GM21825 (cell line): ENCODE measurements at regions not wholly inside any gene's neighbourhood (a gene's known extent, or its start where the extent isn't known, plus 50 kb on each side); places are given as distances from the start of the nearest gene placed in this dataset.
"Not testable (repeated sequence)": the region's sequence is repeated elsewhere in the genome, so short reads cannot be mapped to it uniquely, and the experiment has no call there.

Experiments used
- ATAC-seq: cut with Tn5 transposase; IDR thresholded peaks from one replicate; pipeline ENCODE4 v1.9.1; 2021; ENCODE audit warnings: mild to moderate bottlenecking, moderate library complexity; ENCODE audit not compliant: unreplicated experiment

DNA sequence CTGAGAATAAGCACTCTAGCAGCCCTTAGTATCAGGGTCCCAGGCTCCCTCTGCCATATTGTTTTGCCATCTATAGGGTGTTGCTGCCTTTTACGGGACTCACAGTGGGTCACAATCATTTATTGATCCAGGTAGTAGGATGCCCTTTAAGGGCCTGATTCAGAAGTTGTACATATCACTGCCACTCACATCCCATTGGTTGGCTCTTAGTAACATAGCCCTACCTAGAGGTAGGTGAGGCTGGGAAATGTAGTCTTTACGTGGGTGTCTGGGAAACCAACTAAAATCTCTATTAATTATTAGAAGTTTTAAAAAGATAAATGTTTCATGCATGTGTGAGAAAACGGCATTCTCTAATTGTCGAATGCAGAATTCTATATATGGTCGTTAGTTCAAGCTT lies 78.8 kb upstream of the ATP5PO start:
- ATAC-seq = no peak

DNA sequence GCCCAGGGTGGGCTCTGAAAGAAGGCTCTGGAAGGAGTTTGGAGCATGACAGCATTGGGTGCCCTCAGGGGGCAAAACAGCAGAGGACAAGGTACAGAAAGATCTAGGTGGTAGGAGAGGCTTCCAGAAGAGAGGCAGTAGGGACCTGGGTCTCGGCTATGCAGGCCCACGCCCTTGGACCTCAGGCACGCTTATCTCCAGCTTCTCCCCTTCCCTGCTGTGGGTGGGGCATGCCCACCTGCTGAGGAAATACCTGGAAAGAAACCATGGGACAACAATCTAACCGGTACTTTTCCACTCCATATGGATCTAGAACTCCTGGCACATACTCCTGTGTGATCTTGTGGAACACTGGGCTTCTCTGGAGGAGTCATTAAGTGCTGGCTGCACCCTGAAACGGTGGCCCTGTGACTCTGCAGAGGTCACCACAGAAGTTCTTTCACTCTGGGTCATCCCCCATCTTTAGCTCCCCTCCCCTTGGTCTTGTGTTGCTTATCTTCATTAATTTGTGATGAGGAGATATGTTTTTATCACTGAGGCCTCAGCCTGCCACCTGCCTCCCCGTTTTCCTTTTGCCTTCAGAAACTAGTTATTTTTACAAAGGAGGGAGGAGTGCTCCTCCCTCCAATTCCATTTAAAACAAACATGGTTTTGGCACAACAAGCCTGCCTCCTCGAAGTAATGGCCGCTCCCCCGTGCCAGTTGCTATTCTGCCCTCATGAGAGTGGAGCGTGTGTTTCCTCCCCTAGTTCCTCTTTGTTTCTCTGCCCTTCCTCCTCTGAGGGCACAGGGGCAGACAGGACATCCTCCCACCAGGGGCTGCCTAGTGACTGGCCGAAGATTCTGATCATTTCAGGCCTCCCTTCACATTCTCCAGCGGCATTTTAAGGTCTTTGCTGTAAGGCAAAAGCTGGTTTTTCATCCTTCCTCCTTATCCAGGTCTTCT lies 78.0 kb upstream of the ATP5PO start:
- no peak for ATAC-seq

DNA sequence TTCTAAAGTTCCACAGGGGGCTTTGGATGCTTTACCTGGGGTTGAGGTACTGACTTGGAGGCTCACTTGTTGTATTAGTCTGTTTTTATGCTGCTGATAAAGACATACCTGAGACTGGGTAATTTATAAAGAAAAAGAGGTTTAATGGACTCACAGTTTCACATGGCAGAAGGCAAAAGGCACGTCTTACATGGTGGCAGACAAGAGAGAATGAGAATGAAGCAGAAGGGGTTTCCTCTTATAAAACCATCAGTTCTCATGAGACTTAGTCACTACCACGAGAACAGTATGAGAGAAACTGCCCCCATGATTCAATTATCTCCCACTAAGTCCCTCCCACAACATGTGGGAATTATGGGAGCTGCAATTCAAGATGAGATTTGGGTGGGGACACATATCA lies 76.8 kb upstream of the ATP5PO start:
- not testable (repeated sequence) for ATAC-seq

DNA sequence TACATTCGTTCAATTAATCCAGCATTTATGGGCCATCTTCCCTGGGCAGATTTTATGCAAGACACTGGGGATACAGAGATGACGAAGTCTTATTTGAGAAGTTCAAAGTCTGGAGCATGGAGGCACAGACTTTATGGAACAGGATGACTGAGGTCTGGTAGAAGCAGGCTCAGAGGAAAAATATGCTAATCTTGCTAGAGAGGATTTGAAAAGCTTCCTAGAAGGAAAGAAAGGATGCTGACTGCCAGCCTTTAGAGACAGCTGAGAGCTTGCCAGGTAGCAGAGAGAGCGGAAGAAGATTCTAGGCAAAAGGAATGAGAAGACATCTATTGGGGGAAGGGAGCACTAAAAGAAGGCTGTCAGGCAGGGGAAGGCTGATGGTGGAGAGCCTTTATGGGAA lies 75.5 kb upstream of the ATP5PO start:
- no peak for ATAC-seq

DNA sequence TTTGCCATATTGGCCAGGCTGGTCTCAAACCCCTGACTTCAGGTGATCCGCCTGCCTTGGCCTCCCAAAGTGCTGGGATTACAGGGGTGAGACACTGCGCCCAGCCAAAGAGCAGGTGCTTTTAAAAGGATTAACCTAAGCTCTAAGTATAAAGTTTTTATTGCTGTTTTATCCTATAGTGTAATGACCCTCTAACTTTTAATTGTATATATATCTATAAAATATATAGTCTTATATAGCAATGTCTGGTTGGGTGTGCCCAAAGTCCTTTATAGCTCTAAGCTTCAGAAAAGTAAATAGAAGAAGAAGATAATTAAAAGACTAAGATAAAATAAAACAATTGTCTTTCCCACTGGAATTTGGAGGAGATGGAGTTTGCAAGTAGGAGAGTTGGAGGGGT lies 73.8 kb upstream of the ATP5PO start:
- no peak for ATAC-seq

DNA sequence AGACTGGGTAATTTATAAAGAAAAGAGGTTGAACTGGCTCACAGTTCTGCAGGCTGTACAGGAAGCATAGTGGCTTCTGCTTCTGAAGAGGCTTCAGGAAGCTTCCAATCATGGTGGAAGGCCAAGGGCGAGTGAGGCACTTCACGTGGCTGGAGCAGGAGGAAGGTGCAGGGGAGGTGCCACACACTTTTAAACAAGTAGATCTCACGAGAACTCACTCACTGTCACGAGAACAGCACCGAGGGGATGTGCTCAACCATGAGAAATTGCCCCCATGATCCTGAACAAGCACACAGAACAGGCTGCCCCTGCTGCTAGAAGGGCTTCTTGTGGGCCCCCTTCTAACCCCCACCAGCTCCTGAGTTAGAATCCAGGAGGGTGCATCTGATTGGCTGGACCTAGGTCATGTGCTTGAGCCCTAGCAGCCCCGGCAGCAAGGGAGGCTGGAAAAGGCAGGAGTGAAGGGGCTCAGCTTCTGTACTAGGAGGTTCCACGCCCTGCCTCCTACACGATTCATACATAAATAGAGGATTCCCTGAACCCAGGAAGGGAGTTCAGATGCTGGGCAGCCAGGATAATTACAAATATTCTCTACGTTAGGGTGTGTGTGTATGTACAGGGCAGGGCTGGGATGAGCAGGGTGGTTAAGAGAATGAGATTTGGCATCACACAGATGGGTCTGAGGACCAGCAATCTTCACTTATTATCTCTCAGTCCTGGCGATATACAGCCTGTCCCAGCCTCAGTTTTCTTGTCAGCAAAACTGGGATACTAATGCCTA lies 72.8 kb upstream of the ATP5PO start:
- no peak for ATAC-seq

DNA sequence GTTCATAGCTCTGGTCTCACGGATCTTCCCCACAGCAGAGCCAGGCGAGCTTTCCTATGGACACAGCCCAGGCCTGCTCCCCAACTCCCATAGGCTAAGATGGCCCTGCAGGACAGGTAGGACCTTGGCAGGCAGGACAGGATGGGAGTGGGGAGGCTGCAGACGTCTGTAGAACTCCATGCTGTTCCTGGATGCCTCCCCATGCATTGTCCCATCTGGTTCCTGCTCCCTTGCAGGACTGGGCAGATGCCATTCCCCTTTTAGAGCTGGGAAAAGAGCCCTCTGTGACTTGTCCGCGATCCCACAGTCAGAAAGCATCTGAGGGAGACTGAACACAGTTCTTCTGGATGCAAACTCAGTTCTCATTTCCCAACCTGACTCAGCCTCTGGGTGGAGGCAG lies 71.9 kb upstream of the ATP5PO start:
- no peak for ATAC-seq

DNA sequence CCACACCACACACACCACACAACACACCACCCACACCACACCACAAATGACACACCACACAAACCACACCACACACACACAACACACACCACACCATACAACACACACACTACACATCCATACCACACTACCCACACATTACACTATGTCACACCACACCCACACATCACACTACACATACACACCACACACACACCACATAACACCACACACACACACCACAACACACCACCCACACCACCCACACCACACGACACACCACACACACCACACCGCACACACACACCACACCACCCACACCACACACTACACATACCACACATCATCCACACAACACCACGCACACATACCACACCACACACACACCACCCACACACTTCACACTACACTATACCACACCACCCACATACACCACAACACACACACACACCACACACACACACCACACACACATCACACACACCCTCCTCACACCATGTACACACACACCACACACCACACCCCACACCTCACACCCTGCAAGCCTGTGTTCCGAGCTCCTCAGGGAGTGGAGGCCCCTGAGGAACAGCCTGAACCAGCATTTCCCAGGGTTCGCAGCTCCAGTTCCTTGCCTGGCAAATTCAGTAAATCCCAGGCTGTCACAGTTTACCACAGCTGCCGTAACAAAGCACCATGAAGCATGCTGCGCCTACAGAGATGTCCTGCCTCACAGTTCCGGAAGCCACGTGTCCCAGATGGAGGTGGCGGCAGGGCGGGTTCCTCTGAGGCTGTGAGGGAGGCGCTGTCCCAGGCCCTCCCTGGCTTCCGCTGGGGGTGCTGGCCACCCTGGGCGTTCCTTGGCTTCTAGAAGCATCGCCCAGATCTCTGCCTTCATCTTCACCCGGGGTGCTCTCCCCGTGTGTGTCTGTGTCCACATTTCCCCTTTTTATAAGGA lies 69.8 kb upstream of the ATP5PO start:
- no peak for ATAC-seq

DNA sequence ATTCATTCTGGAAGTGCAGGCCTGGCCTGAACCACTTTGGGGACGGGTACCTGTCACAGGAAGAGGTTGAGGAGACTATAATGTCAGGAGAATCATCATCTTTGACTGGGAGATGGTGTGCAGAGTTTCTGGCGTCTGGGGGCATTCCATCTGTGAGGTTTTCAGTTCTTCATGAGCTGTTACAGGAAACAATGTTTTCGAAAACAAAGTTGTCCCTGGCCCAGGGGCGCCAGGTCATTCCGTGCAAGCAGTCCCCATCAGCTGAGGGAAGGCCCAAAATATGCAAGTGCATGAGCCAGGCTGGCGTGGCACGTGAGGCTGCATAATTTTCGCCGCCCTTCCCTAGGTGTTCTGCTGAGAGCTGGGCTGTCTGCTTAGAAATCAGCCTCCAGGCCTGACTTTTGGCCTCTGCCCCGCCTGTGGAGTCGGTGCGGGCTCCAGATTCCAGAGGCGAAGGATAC lies 68.4 kb upstream of the ATP5PO start:
- ATAC-seq = no peak

DNA sequence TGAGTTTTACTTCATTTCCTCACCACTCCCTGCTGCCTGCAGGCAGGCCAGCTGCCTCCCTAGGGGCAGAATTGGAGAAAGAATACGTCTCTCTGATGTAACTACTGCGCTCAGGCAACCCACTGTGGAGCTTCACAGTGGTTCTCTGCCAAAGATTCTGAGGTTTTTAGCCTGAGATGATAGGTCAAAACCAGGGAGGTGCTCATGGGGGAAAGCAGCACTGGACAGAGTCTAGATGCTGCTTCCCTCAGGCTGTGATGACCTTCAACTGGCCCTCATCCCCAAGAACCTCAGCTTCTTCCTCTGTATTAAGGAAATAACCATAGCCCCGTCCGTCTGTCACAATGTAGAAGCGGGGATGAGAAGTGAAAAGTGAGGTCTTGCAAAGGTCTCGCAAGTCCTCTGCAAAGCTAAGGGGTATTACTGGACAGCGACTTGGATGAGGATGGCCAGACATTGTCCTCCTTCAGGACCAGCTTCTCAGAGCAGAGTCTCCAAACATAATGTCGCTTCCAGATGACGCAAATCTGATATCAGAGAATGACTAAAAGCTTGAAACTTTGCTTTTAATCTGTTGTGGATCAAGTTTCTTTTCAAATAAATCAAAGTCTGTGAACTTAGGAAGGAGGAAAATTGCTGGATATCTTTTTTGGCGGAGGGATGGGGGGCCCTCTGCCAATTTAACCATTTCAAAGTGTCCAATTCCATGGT lies 65.9 kb upstream of the ATP5PO start:
- ATAC-seq = no peak

DNA sequence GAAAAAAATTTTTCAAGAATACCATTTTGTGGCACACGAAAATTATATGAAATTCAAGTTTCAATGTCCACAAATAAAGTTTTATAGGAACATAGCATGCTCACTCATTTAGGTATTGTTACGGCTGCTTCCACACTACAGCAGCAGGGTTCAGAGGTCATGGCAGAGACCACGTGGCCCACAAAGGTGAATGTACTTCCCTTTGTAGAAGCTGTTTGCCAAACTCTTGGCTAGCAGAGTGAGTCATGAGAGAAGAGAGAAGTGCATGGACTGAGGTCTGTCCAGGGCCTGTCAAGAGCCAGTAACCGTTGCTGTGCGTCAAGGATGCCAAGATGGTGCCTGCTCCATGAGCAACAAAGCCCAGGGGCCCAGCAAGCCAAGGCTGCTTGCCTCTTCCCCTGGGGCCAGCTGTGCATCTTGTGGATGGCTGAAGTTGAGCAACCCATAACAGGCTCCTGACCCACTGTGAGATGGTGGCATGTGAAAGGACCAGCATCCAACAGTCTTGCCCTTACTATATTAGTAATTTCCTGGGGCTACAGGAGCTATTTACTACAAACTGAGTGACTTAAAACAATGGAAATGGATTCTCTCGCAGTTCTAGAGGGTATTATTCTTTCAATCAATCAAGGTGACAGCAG lies 64.8 kb upstream of the ATP5PO start:
- ATAC-seq = no peak

DNA sequence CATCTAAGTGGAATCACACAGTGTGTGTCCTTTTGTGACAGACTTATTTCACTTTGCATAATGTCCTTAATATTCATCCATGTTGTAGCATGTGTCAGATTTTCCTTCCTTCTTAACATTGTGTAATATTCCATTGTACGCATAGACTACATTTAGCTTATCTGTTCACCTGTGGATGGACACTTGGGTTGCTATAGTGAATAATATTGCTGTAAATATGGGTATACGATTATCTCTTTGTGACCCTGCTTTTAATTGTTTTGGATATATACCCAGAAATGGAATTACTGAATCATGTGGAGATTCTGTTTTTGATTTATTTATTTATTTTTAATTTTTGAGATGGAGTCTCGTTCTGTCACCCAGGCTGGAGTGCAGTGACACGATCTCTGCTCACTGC lies 63.0 kb upstream of the ATP5PO start:
- no peak for ATAC-seq

DNA sequence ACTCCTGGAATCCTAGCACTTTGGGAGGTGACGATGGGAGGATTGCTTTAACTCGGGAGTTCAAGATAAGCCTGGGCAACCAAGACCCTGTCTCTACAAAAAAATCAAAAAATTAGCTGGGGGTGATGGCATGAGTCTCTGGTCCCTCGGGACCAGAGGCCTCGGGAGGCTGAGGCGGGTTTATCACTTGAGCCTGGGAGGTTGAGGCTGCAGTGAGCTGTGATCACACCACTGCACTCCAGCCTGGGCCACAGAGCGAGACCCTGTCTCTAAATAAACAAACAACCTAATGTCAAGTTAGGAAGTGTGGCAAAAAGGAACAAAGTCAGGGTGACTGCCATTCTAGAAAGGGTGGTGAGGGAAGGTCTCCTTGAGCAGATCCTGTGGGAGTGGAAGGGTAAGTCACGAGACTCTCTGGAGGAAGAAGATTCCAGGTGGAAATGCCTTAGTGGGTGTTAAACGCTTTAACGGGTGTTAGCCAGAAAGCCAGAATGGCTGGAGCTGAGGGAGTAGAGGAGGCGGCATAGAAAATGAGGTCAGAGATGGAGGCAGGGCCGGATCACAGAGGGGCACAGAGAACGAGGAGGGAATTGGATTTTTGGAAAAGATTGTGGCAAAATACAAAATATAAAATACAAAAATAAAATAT lies 62.2 kb upstream of the ATP5PO start:
- no peak for ATAC-seq

DNA sequence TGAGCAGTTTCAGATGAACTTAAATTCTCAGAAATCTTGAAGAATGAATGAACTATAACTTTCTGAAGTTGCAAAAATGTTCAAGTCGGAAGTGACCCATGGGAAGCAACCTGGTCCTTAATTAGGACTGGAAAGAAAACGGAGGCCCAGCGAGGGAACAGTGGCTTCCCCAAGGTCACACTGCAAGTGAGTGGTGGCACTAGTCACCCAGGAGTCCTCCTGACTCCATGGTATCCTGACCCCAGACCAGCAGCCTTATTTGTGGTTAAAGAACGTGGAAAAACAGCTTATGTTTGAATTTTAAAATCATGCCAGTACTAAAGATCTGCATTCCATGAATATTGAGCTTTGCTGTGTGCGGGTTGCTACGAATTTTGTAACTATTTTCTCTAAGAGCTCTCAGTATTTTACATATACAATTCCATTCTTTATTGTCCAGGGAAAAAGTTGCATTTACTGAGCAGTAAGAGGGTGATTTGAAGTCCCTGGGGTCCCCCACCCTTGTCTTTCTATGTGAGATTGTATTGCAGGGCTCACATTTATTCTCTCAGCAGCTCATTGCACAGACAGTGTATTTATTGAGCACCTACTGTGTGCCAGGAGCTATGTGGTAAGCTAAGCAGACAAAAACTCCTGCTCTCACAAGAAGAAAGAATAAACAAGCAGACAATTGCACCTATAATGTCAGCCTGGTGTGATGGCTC lies 61.6 kb upstream of the ATP5PO start:
- no peak for ATAC-seq

DNA sequence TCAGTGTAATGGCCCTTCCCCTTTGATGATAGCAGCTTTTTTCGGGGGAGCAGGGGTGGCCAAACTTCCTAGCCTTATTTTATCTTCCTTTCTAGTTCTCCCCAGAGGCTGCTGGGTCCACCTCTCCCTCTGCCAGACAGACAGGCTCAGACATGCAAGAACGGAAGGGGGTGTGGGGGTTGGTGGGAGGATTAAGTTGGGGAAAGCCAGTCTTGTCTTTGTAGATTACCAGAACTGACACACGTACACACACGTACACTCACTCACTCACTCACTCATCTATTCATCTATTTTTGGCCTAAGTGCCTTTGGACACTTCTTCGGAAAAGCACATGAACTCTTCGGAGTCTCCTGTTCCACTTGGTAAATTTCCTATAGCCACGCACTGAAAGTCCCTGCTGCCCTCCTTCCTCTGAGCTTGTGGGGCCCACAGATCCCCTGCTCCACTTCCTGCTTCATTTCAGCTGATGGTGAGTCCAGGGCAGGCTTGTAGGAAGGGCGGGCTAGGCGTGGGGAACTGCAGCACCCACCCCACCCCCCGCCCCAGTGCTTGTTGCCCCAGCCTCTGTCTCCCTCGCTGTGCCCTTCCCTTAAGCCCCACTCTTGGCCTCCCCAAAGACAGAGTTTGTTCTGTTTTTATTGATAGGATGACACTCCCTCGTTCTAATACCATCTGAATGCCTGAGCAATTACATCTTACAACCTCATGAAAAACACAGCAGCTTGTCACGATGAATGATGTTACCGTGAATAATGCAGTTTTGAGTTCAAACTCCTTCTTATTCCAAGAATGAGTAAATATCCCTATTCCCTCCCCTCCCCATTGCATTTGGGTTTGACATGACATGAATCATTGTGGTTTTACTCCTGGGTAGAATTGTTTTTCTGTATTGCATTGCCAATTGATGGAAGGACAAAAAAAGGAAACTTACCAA lies 60.7 kb upstream of the ATP5PO start:
- peak; percentile 42 for ATAC-seq

DNA sequence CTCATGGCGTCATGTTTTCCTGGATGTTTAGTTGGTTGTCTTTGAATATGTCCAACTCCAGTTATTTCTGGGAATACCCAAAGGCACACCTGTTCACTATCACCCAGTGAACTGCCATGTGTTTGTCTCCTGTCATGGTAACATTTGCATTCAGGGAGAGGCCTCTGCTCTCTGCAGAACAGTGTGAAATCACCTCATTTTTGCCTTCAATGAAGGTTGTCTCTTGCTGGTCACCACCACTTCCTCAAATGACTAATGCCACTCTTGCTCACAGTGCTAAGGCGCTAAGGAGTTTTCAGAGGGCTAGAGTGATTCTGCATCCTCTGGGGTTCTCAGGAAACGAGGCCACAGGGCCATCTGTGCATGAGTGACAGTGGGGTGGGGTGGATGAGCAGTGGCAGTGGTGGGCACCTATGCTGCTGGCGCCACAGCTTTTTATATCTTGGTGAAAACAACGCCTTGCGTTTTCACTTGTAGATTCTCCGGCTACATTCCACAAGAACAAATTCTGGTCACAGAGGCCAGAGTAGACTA lies 60.0 kb upstream of the ATP5PO start:
- peak; percentile 77 for ATAC-seq
